LNCaP clone FGC (cell line): ENCODE measurements at regions not wholly inside any gene's neighbourhood (a gene's known extent, or its start where the extent isn't known, plus 50 kb on each side); places are given as distances from the start of the nearest gene placed in this dataset.

ENCODE experiments used
- DNase-seq: peaks from one replicate; pipeline ENCODE4 v3.0.0-alpha.2; 2011; ENCODE audit warnings: low read depth
- H3K4me3 ChIP-seq: 2 replicates; pipeline ENCODE4 v1.5.1; 2011; ENCODE audit warnings: mild to moderate bottlenecking, low read depth, low read length, control low read depth
- TF ChIP-seq, protein P1 (sequence below): IDR thresholded peaks from 2 replicates; pipeline ENCODE4 v1.5.1; 2012; ENCODE audit warnings: mild to moderate bottlenecking; ENCODE audit not compliant: control insufficient read depth, insufficient read depth; ENCODE audit errors: extremely low read depth

DNA sequence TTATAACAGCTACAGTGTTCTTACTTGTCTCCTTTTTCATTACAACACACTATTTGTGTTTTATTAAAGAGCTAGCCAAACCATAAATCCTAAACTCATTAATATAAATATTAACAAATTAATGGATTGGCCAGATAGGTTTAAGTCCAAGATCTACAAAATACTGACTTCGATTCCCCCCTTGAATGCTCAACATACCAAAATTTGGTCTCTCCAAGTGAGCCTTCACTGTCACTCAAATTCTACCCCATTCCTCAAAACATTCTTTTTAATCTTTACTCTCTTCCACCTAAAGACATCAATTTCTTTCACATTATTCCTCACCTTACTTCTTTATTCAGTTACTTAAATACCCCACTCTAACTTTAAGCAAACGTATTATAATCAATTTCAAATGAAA, 281.5 kb downstream of the ICOS start:
- no peak for DNase-seq
- no peak overlapping the region for H3K4me3 ChIP-seq
- TF ChIP-seq, protein P1, sequence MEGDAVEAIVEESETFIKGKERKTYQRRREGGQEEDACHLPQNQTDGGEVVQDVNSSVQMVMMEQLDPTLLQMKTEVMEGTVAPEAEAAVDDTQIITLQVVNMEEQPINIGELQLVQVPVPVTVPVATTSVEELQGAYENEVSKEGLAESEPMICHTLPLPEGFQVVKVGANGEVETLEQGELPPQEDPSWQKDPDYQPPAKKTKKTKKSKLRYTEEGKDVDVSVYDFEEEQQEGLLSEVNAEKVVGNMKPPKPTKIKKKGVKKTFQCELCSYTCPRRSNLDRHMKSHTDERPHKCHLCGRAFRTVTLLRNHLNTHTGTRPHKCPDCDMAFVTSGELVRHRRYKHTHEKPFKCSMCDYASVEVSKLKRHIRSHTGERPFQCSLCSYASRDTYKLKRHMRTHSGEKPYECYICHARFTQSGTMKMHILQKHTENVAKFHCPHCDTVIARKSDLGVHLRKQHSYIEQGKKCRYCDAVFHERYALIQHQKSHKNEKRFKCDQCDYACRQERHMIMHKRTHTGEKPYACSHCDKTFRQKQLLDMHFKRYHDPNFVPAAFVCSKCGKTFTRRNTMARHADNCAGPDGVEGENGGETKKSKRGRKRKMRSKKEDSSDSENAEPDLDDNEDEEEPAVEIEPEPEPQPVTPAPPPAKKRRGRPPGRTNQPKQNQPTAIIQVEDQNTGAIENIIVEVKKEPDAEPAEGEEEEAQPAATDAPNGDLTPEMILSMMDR: no peak

DNA sequence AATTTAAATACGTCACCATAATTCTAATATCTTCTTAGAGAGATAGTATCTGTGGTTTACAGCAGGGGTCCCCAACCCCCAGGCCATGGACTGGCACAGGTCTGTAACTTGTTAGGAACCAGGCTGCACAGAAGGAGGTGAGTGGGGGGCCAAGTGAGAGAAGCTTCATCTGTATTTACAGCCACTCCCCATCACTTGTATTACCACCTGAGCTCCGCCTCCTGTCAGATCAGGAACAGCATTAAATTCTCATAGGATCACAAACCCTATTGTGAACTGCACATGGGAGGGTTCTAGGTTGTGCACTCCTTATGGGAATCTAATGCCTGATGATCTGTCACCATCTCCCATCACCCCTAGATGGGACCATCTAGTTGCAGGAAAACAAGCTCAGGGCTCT, 282.6 kb downstream of the ICOS start:
- no peak overlapping the region for H3K4me3 ChIP-seq
- no peak for DNase-seq
- TF ChIP-seq, protein P1: no peak

DNA sequence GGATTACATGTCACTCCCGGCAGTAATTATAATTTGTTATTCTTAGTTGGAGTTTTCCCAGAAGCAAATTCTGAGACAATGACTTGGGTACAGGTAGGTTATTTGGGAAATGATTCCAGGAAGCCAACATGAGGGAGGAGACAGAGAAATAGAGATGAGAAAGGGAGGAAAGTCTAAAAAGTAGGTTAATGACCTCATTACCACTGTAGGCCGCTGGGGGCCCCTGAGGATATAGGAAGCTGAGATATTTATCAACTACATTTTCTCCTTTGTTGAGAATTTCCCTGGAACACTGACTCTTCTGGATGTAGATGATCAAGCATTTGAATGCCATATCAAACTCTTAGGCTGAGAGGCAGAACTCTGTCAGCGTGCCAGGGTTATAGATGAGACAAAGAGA, 284.3 kb downstream of the ICOS start:
- TF ChIP-seq, protein P1: no peak
- DNase-seq: no peak
- no peak overlapping the region for H3K4me3 ChIP-seq

DNA sequence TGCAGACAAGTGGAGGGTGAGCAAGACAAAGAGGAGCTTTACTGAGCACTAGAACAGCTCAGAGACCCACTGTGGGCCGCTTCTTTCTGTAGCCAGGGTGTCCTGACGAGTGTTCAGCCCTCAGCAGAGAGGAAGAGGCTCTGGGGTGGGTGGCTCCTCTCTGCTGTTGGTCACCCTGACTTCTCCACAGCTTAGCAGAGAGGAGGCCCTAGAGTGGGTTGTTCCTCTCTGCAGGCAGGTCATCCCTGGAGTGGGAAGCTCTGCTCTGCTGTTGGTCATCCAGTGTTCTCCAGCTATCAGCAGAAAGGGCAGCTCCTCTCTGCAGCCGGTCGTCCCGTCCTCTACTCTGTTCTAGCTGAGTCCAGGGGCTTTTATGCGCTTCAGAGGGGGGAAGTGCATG, 286.5 kb downstream of the ICOS start:
- TF ChIP-seq, protein P1: no peak
- no peak overlapping the region for H3K4me3 ChIP-seq
- DNase-seq: no peak

DNA sequence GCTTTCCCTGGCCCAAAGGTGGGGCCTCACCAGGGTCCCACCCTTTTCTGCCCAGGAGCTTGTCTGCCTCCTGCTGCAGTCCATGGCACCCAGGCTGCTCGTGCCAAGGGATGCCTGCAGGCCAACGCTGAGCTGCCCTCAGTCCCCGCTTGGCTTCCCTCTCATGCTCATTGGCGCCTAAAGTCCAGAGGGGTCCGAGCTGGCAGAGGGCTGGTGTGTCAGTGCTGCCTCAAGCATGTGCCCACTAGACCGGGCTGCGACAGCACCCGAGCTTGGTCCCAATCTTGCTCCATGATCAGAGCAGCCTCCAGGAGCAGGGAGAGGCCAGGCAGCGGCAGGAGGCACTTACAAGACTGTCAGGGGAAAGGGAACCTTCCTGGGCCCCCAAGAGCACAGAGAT, 287.0 kb downstream of the ICOS start:
- TF ChIP-seq, protein P1: no peak
- DNase-seq: no peak
- H3K4me3 ChIP-seq: no peak overlapping the region

DNA sequence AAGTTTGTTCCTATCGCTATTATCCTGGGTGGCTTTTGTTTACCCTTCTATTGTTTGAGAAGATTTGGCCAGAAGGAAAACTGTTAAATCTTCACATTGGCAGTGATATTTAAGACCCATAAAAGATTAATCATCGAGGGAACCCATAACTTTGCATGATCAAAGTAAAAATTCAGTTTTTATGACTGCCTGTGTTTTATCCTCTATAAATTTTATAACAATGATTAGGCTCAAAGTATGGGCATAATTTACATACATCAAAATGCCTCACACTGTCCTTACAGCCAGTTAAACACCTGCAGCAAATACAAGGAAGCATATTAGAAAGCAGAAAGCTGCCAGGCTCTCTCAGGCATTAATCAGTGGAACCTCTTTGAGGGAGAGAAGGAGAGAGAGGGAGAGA, 289.1 kb downstream of the ICOS start:
- H3K4me3 ChIP-seq: no peak overlapping the region
- peak; percentile 58 for DNase-seq
- TF ChIP-seq, protein P1: no peak

DNA sequence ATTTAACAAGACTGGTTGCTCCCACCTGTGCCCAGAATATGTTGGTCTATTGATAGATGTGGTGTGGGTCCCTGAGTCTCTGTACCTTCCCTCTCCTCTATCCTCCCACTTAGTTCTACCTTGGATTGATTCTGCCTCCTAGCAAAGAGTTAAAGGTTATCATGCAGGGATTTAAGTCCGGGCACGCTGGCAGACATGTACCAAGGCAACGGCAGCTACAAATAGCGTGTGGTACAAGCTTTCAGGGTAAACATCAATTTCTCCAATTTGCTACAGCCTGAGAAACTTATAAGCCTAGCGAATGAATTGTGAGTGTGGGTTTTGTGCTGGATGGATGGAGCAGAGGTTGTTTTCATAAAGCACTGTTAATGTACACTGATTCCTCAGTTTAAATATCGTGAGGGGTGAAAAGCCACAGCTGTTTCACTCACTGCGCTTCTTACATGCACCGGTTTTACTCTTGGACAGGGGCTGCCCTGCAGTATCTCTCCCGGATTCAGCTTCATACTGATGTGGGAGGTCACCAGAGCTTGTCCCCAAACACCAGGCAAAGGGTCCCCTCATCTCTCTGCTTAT, 289.8 kb downstream of the ICOS start:
- no peak overlapping the region for H3K4me3 ChIP-seq
- TF ChIP-seq, protein P1: no peak
- DNase-seq: no peak
